ENCODE measurements at regions not wholly inside any gene's neighbourhood (a gene's known extent, or its start where the extent isn't known, plus 50 kb on each side); places are given as distances from the start of the nearest gene placed in this dataset.

GRCh38 chr14:56730538-56731145 is 79.6 kb downstream of the OTX2 start:
- CTCF ChIA-PET, result no interaction called here
- H3K36me3 ChIP-seq (ENCODE audit: control insufficient read depth in 4 of 4, insufficient read depth in 4 of 4, low read length in 3 of 4), result no peaks in the 10 kb centered on the region
- POLR2A ChIA-PET, result no interaction called here
- 9% methylated on average over 13 of the region's 17 CpGs for WGBS (ENCODE audit: insufficient coverage)
- H3K27ac ChIP-seq (ENCODE audit: insufficient read depth in 1 of 2, low read depth in 1 of 2, low read length in 2 of 2, poor library complexity in 1 of 2, severe bottlenecking in 2 of 2), result no peak overlapping the region
- peaks cover 14 to 45% (median 22%) of the 10 kb centered on the region in 5 experiments for H3K27me3 ChIP-seq (replicated peaks in 2 of 5; ENCODE audit: control insufficient read depth in 4 of 5, insufficient read depth in 5 of 5, low read length in 4 of 5)
- DNase-seq, result peak in 2 of 3 donors; percentile 5 to 17
- H3K9me3 ChIP-seq (ENCODE audit: control extremely low read depth in 1 of 5, control insufficient read depth in 4 of 5, insufficient read depth in 2 of 5, low read depth in 1 of 5, low read length in 4 of 5), result no peaks in the 10 kb centered on the region
- peaks cover 0 to 2% (median 0%) of the 10 kb centered on the region in 4 experiments for H3K4me1 ChIP-seq (ENCODE audit: control extremely low read depth in 1 of 4, control insufficient read depth in 4 of 4, insufficient read depth in 4 of 4, low read length in 3 of 4)
- peak overlapping the region in 3 of 7 experiments; percentile 23 to 49 (median 36) for H3K4me3 ChIP-seq (ENCODE audit: control insufficient read depth in 1 of 7, extremely low read depth in 1 of 7, insufficient read depth in 4 of 7, low read depth in 2 of 7, low read length in 6 of 7)

GRCh38 chr14:56724013-56724412 is 86.3 kb downstream of the OTX2 start:
- Histone ChIP-seq H3K4me1 (ENCODE audit: control extremely low read depth in 1 of 4, control insufficient read depth in 4 of 4, insufficient read depth in 4 of 4, low read length in 3 of 4) (no peaks in the 10 kb centered on the region), H3K9me3 (ENCODE audit: control extremely low read depth in 1 of 5, control insufficient read depth in 4 of 5, insufficient read depth in 2 of 5, low read depth in 1 of 5, low read length in 4 of 5) (no peaks in the 10 kb centered on the region), H3K27me3 (replicated peaks in 2 of 5; ENCODE audit: control insufficient read depth in 4 of 5, insufficient read depth in 5 of 5, low read length in 4 of 5) (peaks cover 0 to 14% (median 2%) of the 10 kb centered on the region in 5 experiments), H3K27ac (ENCODE audit: insufficient read depth in 1 of 2, low read depth in 1 of 2, low read length in 2 of 2, poor library complexity in 1 of 2, severe bottlenecking in 2 of 2) (no peak overlapping the region), H3K4me3 (ENCODE audit: control insufficient read depth in 1 of 7, extremely low read depth in 1 of 7, insufficient read depth in 4 of 7, low read depth in 2 of 7, low read length in 6 of 7) (no peak overlapping the region), H3K36me3 (ENCODE audit: control insufficient read depth in 4 of 4, insufficient read depth in 4 of 4, low read length in 3 of 4) (no peaks in the 10 kb centered on the region)
- DNase-seq, result no peak
- CTCF ChIA-PET, result no interaction called here
- POLR2A ChIA-PET, result no interaction called here
- 100% methylated on average over 1 of the region's 1 CpG for WGBS (ENCODE audit: insufficient coverage)

- Histone ChIP-seq H3K4me1 (ENCODE audit: control extremely low read depth in 1 of 4, control insufficient read depth in 4 of 4, insufficient read depth in 4 of 4, low read length in 3 of 4) (no peaks in the 10 kb centered on the region), H3K36me3 (ENCODE audit: control insufficient read depth in 4 of 4, insufficient read depth in 4 of 4, low read length in 3 of 4) (no peaks in the 10 kb centered on the region), H3K4me3 (ENCODE audit: control insufficient read depth in 1 of 7, extremely low read depth in 1 of 7, insufficient read depth in 4 of 7, low read depth in 2 of 7, low read length in 6 of 7) (no peak overlapping the region), H3K27ac (ENCODE audit: insufficient read depth in 1 of 2, low read depth in 1 of 2, low read length in 2 of 2, poor library complexity in 1 of 2, severe bottlenecking in 2 of 2) (no peak overlapping the region), H3K27me3 (replicated peaks in 2 of 5; ENCODE audit: control insufficient read depth in 4 of 5, insufficient read depth in 5 of 5, low read length in 4 of 5) (peaks cover 0 to 14% (median 2%) of the 10 kb centered on the region in 5 experiments), H3K9me3 (ENCODE audit: control extremely low read depth in 1 of 5, control insufficient read depth in 4 of 5, insufficient read depth in 2 of 5, low read depth in 1 of 5, low read length in 4 of 5) (no peaks in the 10 kb centered on the region)
- POLR2A ChIA-PET, result no interaction called here
- DNase-seq, result no peak
- CTCF ChIA-PET, result no interaction called here
Measured at GRCh38 chr14:56723418-56723817, 86.9 kb downstream of the OTX2 start.

GRCh38 chr14:56720703-56721460 is 89.4 kb downstream of the OTX2 start:
- Histone ChIP-seq H3K36me3 (ENCODE audit: control insufficient read depth in 4 of 4, insufficient read depth in 4 of 4, low read length in 3 of 4) (no peaks in the 10 kb centered on the region), H3K9me3 (ENCODE audit: control extremely low read depth in 1 of 5, control insufficient read depth in 4 of 5, insufficient read depth in 2 of 5, low read depth in 1 of 5, low read length in 4 of 5) (no peaks in the 10 kb centered on the region), H3K27ac (ENCODE audit: insufficient read depth in 1 of 2, low read depth in 1 of 2, low read length in 2 of 2, poor library complexity in 1 of 2, severe bottlenecking in 2 of 2) (no peak overlapping the region), H3K27me3 (replicated peaks in 2 of 5; ENCODE audit: control insufficient read depth in 4 of 5, insufficient read depth in 5 of 5, low read length in 4 of 5) (peaks cover 0 to 9% (median 2%) of the 10 kb centered on the region in 5 experiments), H3K4me3 (ENCODE audit: control insufficient read depth in 1 of 7, extremely low read depth in 1 of 7, insufficient read depth in 4 of 7, low read depth in 2 of 7, low read length in 6 of 7) (no peak overlapping the region), H3K4me1 (ENCODE audit: control extremely low read depth in 1 of 4, control insufficient read depth in 4 of 4, insufficient read depth in 4 of 4, low read length in 3 of 4) (no peaks in the 10 kb centered on the region)
- POLR2A ChIA-PET, result no interaction called here
- 90% methylated on average over 2 of the region's 4 CpGs for WGBS (ENCODE audit: insufficient coverage)
- CTCF ChIA-PET, result no interaction called here
- no peak for DNase-seq

- ChIA-PET CTCF (no interaction called here), POLR2A (no interaction called here)
- DNase-seq, result no peak
- no peaks in the 10 kb centered on the region for H3K36me3 ChIP-seq (ENCODE audit: control insufficient read depth in 4 of 4, insufficient read depth in 4 of 4, low read length in 3 of 4)
- no peak overlapping the region for H3K4me3 ChIP-seq (ENCODE audit: control insufficient read depth in 1 of 7, extremely low read depth in 1 of 7, insufficient read depth in 4 of 7, low read depth in 2 of 7, low read length in 6 of 7)
- H3K4me1 ChIP-seq (ENCODE audit: control extremely low read depth in 1 of 4, control insufficient read depth in 4 of 4, insufficient read depth in 4 of 4, low read length in 3 of 4), result no peaks in the 10 kb centered on the region
- H3K27ac ChIP-seq (ENCODE audit: insufficient read depth in 1 of 2, low read depth in 1 of 2, low read length in 2 of 2, poor library complexity in 1 of 2, severe bottlenecking in 2 of 2), result no peak overlapping the region
- H3K9me3 ChIP-seq (ENCODE audit: control extremely low read depth in 1 of 5, control insufficient read depth in 4 of 5, insufficient read depth in 2 of 5, low read depth in 1 of 5, low read length in 4 of 5), result no peaks in the 10 kb centered on the region
- peaks cover 0 to 8% (median 4%) of the 10 kb centered on the region in 5 experiments for H3K27me3 ChIP-seq (replicated peaks in 2 of 5; ENCODE audit: control insufficient read depth in 4 of 5, insufficient read depth in 5 of 5, low read length in 4 of 5)
Measured at GRCh38 chr14:56718312-56718711, 92.0 kb downstream of the OTX2 start.

GRCh38 chr14:56716705-56717104 is 93.6 kb downstream of the OTX2 start:
- ChIA-PET POLR2A (no interaction called here), CTCF (no interaction called here)
- no peak for DNase-seq

GRCh38 chr14:56715938-56716337 is 94.3 kb downstream of the OTX2 start:
- Histone ChIP-seq H3K9me3 (ENCODE audit: control extremely low read depth in 1 of 5, control insufficient read depth in 4 of 5, insufficient read depth in 2 of 5, low read depth in 1 of 5, low read length in 4 of 5) (no peaks in the 10 kb centered on the region), H3K27ac (ENCODE audit: insufficient read depth in 1 of 2, low read depth in 1 of 2, low read length in 2 of 2, poor library complexity in 1 of 2, severe bottlenecking in 2 of 2) (no peak overlapping the region), H3K4me3 (ENCODE audit: control insufficient read depth in 1 of 7, extremely low read depth in 1 of 7, insufficient read depth in 4 of 7, low read depth in 2 of 7, low read length in 6 of 7) (no peak overlapping the region), H3K27me3 (replicated peaks in 2 of 5; ENCODE audit: control insufficient read depth in 4 of 5, insufficient read depth in 5 of 5, low read length in 4 of 5) (peaks cover 0 to 13% (median 6%) of the 10 kb centered on the region in 5 experiments), H3K36me3 (ENCODE audit: control insufficient read depth in 4 of 4, insufficient read depth in 4 of 4, low read length in 3 of 4) (no peaks in the 10 kb centered on the region), H3K4me1 (ENCODE audit: control extremely low read depth in 1 of 4, control insufficient read depth in 4 of 4, insufficient read depth in 4 of 4, low read length in 3 of 4) (no peaks in the 10 kb centered on the region)
- no peak for DNase-seq
- ChIA-PET POLR2A (no interaction called here), CTCF (no interaction called here)
- WGBS (ENCODE audit: insufficient coverage), result 92% methylated on average over 3 of the region's 4 CpGs

More at GRCh38 chr14:56716705-56717104, 93.6 kb downstream of the OTX2 start:
- WGBS (ENCODE audit: insufficient coverage), result no CpG with 5 or more reads among the region's 2 CpGs
- Histone ChIP-seq H3K9me3 (ENCODE audit: control extremely low read depth in 1 of 5, control insufficient read depth in 4 of 5, insufficient read depth in 2 of 5, low read depth in 1 of 5, low read length in 4 of 5) (no peaks in the 10 kb centered on the region), H3K27me3 (replicated peaks in 2 of 5; ENCODE audit: control insufficient read depth in 4 of 5, insufficient read depth in 5 of 5, low read length in 4 of 5) (peaks cover 0 to 13% (median 5%) of the 10 kb centered on the region in 5 experiments), H3K4me3 (ENCODE audit: control insufficient read depth in 1 of 7, extremely low read depth in 1 of 7, insufficient read depth in 4 of 7, low read depth in 2 of 7, low read length in 6 of 7) (no peak overlapping the region), H3K4me1 (ENCODE audit: control extremely low read depth in 1 of 4, control insufficient read depth in 4 of 4, insufficient read depth in 4 of 4, low read length in 3 of 4) (no peaks in the 10 kb centered on the region), H3K27ac (ENCODE audit: insufficient read depth in 1 of 2, low read depth in 1 of 2, low read length in 2 of 2, poor library complexity in 1 of 2, severe bottlenecking in 2 of 2) (no peak overlapping the region), H3K36me3 (ENCODE audit: control insufficient read depth in 4 of 4, insufficient read depth in 4 of 4, low read length in 3 of 4) (no peaks in the 10 kb centered on the region)
